ENCODE measurements at regions not wholly inside any gene's neighbourhood (a gene's known extent, or its start where the extent isn't known, plus 50 kb on each side); places are given as distances from the start of the nearest gene placed in this dataset.

GRCh38 chr15:39347453-39347852, 233.4 kb upstream of the THBS1 start:
- H3K4me3 Mint-ChIP-seq = no peak overlapping the region
- no peaks in the 10 kb centered on the region for H3K36me3 Mint-ChIP-seq (ENCODE audit: insufficient read depth)
- H3K9me3 Mint-ChIP-seq = no peaks in the 10 kb centered on the region
- ATAC-seq (no peak), DNase-seq (no peak)
- H3K4me1 Mint-ChIP-seq (ENCODE audit: low read depth) = no peaks in the 10 kb centered on the region
- H3K27me3 Mint-ChIP-seq (ENCODE audit: low read depth) = peaks cover 3% of the 10 kb centered on the region

GRCh38 chr15:39350785-39351184, 230.1 kb upstream of the THBS1 start:
- ATAC-seq (no peak), DNase-seq (no peak)
- H3K4me3 Mint-ChIP-seq = no peak overlapping the region
- no peaks in the 10 kb centered on the region for H3K4me1 Mint-ChIP-seq (ENCODE audit: low read depth)
- no peaks in the 10 kb centered on the region for H3K27me3 Mint-ChIP-seq (ENCODE audit: low read depth)
- no peaks in the 10 kb centered on the region for H3K9me3 Mint-ChIP-seq
- no peaks in the 10 kb centered on the region for H3K36me3 Mint-ChIP-seq (ENCODE audit: insufficient read depth)

GRCh38 chr15:39354189-39354588, 226.7 kb upstream of the THBS1 start:
- no peak for ATAC-seq
- Mint-ChIP-seq H3K4me3 (no peak overlapping the region), H3K27me3 (ENCODE audit: low read depth) (peaks cover 3% of the 10 kb centered on the region), H3K4me1 (ENCODE audit: low read depth) (no peaks in the 10 kb centered on the region), H3K36me3 (ENCODE audit: insufficient read depth) (no peaks in the 10 kb centered on the region), H3K9me3 (no peaks in the 10 kb centered on the region)
- DNase-seq = no peak

GRCh38 chr15:39357480-39358268, 223.2 kb upstream of the THBS1 start:
- H3K4me3 Mint-ChIP-seq = no peak overlapping the region
- DNase-seq (no peak), ATAC-seq (no peak)
- H3K36me3 Mint-ChIP-seq (ENCODE audit: insufficient read depth) = no peaks in the 10 kb centered on the region
- H3K9me3 Mint-ChIP-seq = no peaks in the 10 kb centered on the region
- no peaks in the 10 kb centered on the region for H3K4me1 Mint-ChIP-seq (ENCODE audit: low read depth)
- peaks cover 7% of the 10 kb centered on the region for H3K27me3 Mint-ChIP-seq (ENCODE audit: low read depth)

- peak in 1 of 2 donors; percentile 30 for ATAC-seq
- Mint-ChIP-seq H3K9me3 (no peaks in the 10 kb centered on the region), H3K4me1 (ENCODE audit: low read depth) (no peaks in the 10 kb centered on the region), H3K27me3 (ENCODE audit: low read depth) (peaks cover 7% of the 10 kb centered on the region), H3K4me3 (no peak overlapping the region), H3K36me3 (ENCODE audit: insufficient read depth) (no peaks in the 10 kb centered on the region)
- DNase-seq = no peak
Measured at GRCh38 chr15:39358441-39359041, 222.3 kb upstream of the THBS1 start.

- H3K36me3 Mint-ChIP-seq (ENCODE audit: insufficient read depth) = no peaks in the 10 kb centered on the region
- peaks cover 7% of the 10 kb centered on the region for H3K27me3 Mint-ChIP-seq (ENCODE audit: low read depth)
- no peaks in the 10 kb centered on the region for H3K4me1 Mint-ChIP-seq (ENCODE audit: low read depth)
- no peaks in the 10 kb centered on the region for H3K9me3 Mint-ChIP-seq
- DNase-seq (no peak), ATAC-seq (no peak)
- H3K4me3 Mint-ChIP-seq = no peak overlapping the region
Measured at GRCh38 chr15:39359771-39360170, 221.1 kb upstream of the THBS1 start.

GRCh38 chr15:39360452-39360851, 220.4 kb upstream of the THBS1 start:
- Mint-ChIP-seq H3K4me1 (ENCODE audit: low read depth) (no peaks in the 10 kb centered on the region), H3K9me3 (no peaks in the 10 kb centered on the region), H3K27me3 (ENCODE audit: low read depth) (peaks cover 7% of the 10 kb centered on the region), H3K36me3 (ENCODE audit: insufficient read depth) (no peaks in the 10 kb centered on the region), H3K4me3 (no peak overlapping the region)
- ATAC-seq (no peak), DNase-seq (no peak)

- H3K27me3 Mint-ChIP-seq (ENCODE audit: low read depth) = peaks cover 8% of the 10 kb centered on the region
- ATAC-seq = no peak
- no peaks in the 10 kb centered on the region for H3K36me3 Mint-ChIP-seq (ENCODE audit: insufficient read depth)
- H3K4me1 Mint-ChIP-seq (ENCODE audit: low read depth) = no peaks in the 10 kb centered on the region
- no peaks in the 10 kb centered on the region for H3K9me3 Mint-ChIP-seq
- no peak for DNase-seq
- H3K4me3 Mint-ChIP-seq = no peak overlapping the region
Measured at GRCh38 chr15:39361497-39361896, 219.4 kb upstream of the THBS1 start.

GRCh38 chr15:39362821-39363561, 217.9 kb upstream of the THBS1 start:
- Mint-ChIP-seq H3K4me3 (no peak overlapping the region), H3K27me3 (ENCODE audit: low read depth) (peaks cover 10% of the 10 kb centered on the region), H3K36me3 (ENCODE audit: insufficient read depth) (no peaks in the 10 kb centered on the region), H3K4me1 (ENCODE audit: low read depth) (no peaks in the 10 kb centered on the region), H3K9me3 (no peaks in the 10 kb centered on the region)
- no peak for ATAC-seq
- no peak for DNase-seq

GRCh38 chr15:39363761-39364586, 216.9 kb upstream of the THBS1 start:
- Mint-ChIP-seq H3K4me3 (no peak overlapping the region), H3K27me3 (ENCODE audit: low read depth) (peaks cover 12% of the 10 kb centered on the region), H3K9me3 (peaks cover 4% of the 10 kb centered on the region), H3K36me3 (ENCODE audit: insufficient read depth) (no peaks in the 10 kb centered on the region), H3K4me1 (ENCODE audit: low read depth) (no peaks in the 10 kb centered on the region)
- DNase-seq = no peak
- ATAC-seq = no peak

GRCh38 chr15:39364721-39365120, 216.2 kb upstream of the THBS1 start:
- no peaks in the 10 kb centered on the region for H3K4me1 Mint-ChIP-seq (ENCODE audit: low read depth)

GRCh38 chr15:39365161-39365560, 215.7 kb upstream of the THBS1 start:
- H3K27me3 Mint-ChIP-seq (ENCODE audit: low read depth) = peaks cover 10% of the 10 kb centered on the region
- H3K4me1 Mint-ChIP-seq (ENCODE audit: low read depth) = no peaks in the 10 kb centered on the region
- H3K4me3 Mint-ChIP-seq = no peak overlapping the region
- H3K9me3 Mint-ChIP-seq = peaks cover 7% of the 10 kb centered on the region
- DNase-seq (no peak), ATAC-seq (no peak)
- H3K36me3 Mint-ChIP-seq (ENCODE audit: insufficient read depth) = no peaks in the 10 kb centered on the region

More at GRCh38 chr15:39364721-39365120, 216.2 kb upstream of the THBS1 start:
- H3K27me3 Mint-ChIP-seq (ENCODE audit: low read depth) = peaks cover 12% of the 10 kb centered on the region
- H3K36me3 Mint-ChIP-seq (ENCODE audit: insufficient read depth) = no peaks in the 10 kb centered on the region
- peaks cover 5% of the 10 kb centered on the region for H3K9me3 Mint-ChIP-seq
- DNase-seq (no peak), ATAC-seq (no peak)
- H3K4me3 Mint-ChIP-seq = no peak overlapping the region

- no peak for DNase-seq
- no peak for ATAC-seq
- peaks cover 10% of the 10 kb centered on the region for H3K27me3 Mint-ChIP-seq (ENCODE audit: low read depth)
- peaks cover 12% of the 10 kb centered on the region for H3K9me3 Mint-ChIP-seq
- no peaks in the 10 kb centered on the region for H3K4me1 Mint-ChIP-seq (ENCODE audit: low read depth)
- H3K36me3 Mint-ChIP-seq (ENCODE audit: insufficient read depth) = no peaks in the 10 kb centered on the region
- no peak overlapping the region for H3K4me3 Mint-ChIP-seq
Measured at GRCh38 chr15:39365873-39366272, 215.0 kb upstream of the THBS1 start.

GRCh38 chr15:39367596-39367995, 213.3 kb upstream of the THBS1 start:
- Mint-ChIP-seq H3K4me1 (ENCODE audit: low read depth) (no peaks in the 10 kb centered on the region), H3K9me3 (peaks cover 24% of the 10 kb centered on the region), H3K27me3 (ENCODE audit: low read depth) (peaks cover 8% of the 10 kb centered on the region), H3K36me3 (ENCODE audit: insufficient read depth) (no peaks in the 10 kb centered on the region), H3K4me3 (no peak overlapping the region)
- ATAC-seq (no peak), DNase-seq (no peak)
